ENCODE measurements at regions not wholly inside any gene's neighbourhood (a gene's known extent, or its start where the extent isn't known, plus 50 kb on each side); places are given as distances from the start of the nearest gene placed in this dataset.
A peak's percentile ranks its signal among the peaks of the same experiment; 100 is the strongest.
"Not testable (repeated sequence)": the region's sequence is repeated elsewhere in the genome, so short reads cannot be mapped to it uniquely, and the experiment has no call there.

GRCh38 chr16:80915079-80915450, 91.6 kb downstream of the CMC2 start:
- DNase-seq, result no peak

- no peak for DNase-seq
Measured at GRCh38 chr16:80914379-80915078, 92.2 kb downstream of the CMC2 start.

GRCh38 chr16:80913397-80913796, 93.3 kb downstream of the CMC2 start:
- DNase-seq, result no peak

GRCh38 chr16:80912651-80913050, 94.0 kb downstream of the CMC2 start:
- no peak for DNase-seq

- no peak for DNase-seq
Measured at GRCh38 chr16:80910434-80910833, 96.3 kb downstream of the CMC2 start.

GRCh38 chr16:80909720-80910119, 97.0 kb downstream of the CMC2 start:
- DNase-seq, result no peak

- DNase-seq, result not testable (repeated sequence)
Measured at GRCh38 chr16:80906169-80906568, 100.5 kb downstream of the CMC2 start.

GRCh38 chr16:80903616-80904015, 99.2 kb upstream of the CDYL2 start:
- DNase-seq, result no peak

GRCh38 chr16:80902306-80903110, 98.1 kb upstream of the CDYL2 start:
- no peak for DNase-seq

GRCh38 chr16:80900593-80900954, 96.2 kb upstream of the CDYL2 start:
- no peak for DNase-seq

GRCh38 chr16:80899809-80900592, 95.6 kb upstream of the CDYL2 start:
- peak; percentile 55 for DNase-seq

GRCh38 chr16:80896776-80897175, 92.4 kb upstream of the CDYL2 start:
- no peak for DNase-seq

GRCh38 chr16:80894091-80894490, 89.7 kb upstream of the CDYL2 start:
- DNase-seq, result no peak

- no peak for DNase-seq
Measured at GRCh38 chr16:80893686-80894085, 89.3 kb upstream of the CDYL2 start.

- DNase-seq, result not testable (repeated sequence)
Measured at GRCh38 chr16:80892395-80892794, 88.0 kb upstream of the CDYL2 start.

- DNase-seq, result no peak
Measured at GRCh38 chr16:80889779-80890359, 85.5 kb upstream of the CDYL2 start.

GRCh38 chr16:80887062-80887461, 82.7 kb upstream of the CDYL2 start:
- DNase-seq, result no peak

GRCh38 chr16:80883816-80884215, 79.4 kb upstream of the CDYL2 start:
- DNase-seq, result no peak

- DNase-seq, result no peak
Measured at GRCh38 chr16:80883159-80883642, 78.8 kb upstream of the CDYL2 start.

GRCh38 chr16:80875616-80876015, 71.2 kb upstream of the CDYL2 start:
- DNase-seq, result no peak

- DNase-seq, result no peak
Measured at GRCh38 chr16:80874925-80875324, 70.5 kb upstream of the CDYL2 start.

GRCh38 chr16:80862160-80862705, 57.8 kb upstream of the CDYL2 start:
- no peak for DNase-seq

Measured in DMS153 (cell line).